Adrenal gland (tissue), 5 donors: ENCODE measurements at regions not wholly inside any gene's neighbourhood (a gene's known extent, or its start where the extent isn't known, plus 50 kb on each side); places are given as distances from the start of the nearest gene placed in this dataset.

Source experiments
- CTCF ChIP-seq, 6 experiments: fragments of 450-650 bp in 4 of 6; fragments of 200-600 bp in 2 of 6; sonication (generic) in 1 of 6; IDR thresholded peaks; 1 replicate in 5 of 6; 2 replicates in 1 of 6; pipeline versions ENCODE4 v1.5.1 to v1.8.0; 2016 to 2021; ENCODE audit warnings: antibody characterized with exemption in 6 of 6, mild to moderate bottlenecking in 2 of 6, moderate library complexity in 1 of 6
- POLR2A ChIP-seq, 2 donors: fragments of 450-650 bp; IDR thresholded peaks; one replicate each; pipeline ENCODE4 v1.6.1; 2017; ENCODE audit warnings: antibody characterized with exemption in 2 of 2, mild to moderate bottlenecking in 2 of 2, moderate library complexity in 1 of 2
- donor health status: DM: no; HTN: no; CAD: no.

- TF ChIP-seq CTCF (IDR thresholded peaks at IDR 0.05) (no peak), POLR2A (IDR thresholded peaks at IDR 0.05) (no peak)
Observed at GRCh38 chr9:135244271-135245221, 157.1 kb downstream of the OLFM1 start.
